ENCODE measurements at regions not wholly inside any gene's neighbourhood (a gene's known extent, or its start where the extent isn't known, plus 50 kb on each side); places are given as distances from the start of the nearest gene placed in this dataset.

DNA sequence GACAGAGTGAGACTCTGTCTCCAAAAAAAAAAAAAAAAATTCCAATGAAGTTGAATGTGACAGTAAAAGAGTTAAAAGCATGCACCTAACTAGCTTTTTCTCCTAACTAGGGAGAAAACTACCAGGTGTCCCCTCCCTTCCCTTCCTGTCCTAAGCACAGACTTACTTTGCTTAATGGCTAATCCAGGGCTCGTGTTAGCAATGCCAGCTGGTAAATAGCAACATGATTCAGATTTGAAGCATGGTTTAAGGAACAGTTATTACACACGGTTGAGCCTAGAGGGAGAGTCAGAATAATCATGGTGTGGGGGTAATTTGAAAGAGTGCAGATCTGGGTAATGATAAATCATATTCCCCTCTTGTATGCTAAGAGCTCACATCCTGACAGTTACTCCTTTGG lies 338.3 kb downstream of the STIM2 start:
- ATAC-seq (no peak), DNase-seq (ENCODE audit: low spot score) (no peak)
- Histone ChIP-seq H3K27ac (ENCODE audit: low read depth) (no peak overlapping the region), H3K9me2 (ENCODE audit: insufficient read depth) (no peaks in the 10 kb centered on the region; the same call in 1 of the 2 replicates), H3K4me3 (no peak overlapping the region), H3F3A (replicated peaks; ENCODE audit: low read depth) (no peaks in the 10 kb centered on the region), H3K4me1 (ENCODE audit: insufficient read depth) (no peaks in the 10 kb centered on the region), H4K20me1 (replicated peaks; ENCODE audit: insufficient read depth) (no peaks in the 10 kb centered on the region), H3K79me2 (replicated peaks; ENCODE audit: insufficient read depth) (no peaks in the 10 kb centered on the region), H3K4me2 (no peak overlapping the region), H2AFZ (no peak overlapping the region), H3K27me3 (ENCODE audit: insufficient read depth) (no peaks in the 10 kb centered on the region), H3K36me3 (ENCODE audit: insufficient read depth) (no peaks in the 10 kb centered on the region)
- Mint-ChIP-seq H3K27me3 (ENCODE audit: insufficient read depth, low read depth, poor library complexity) (peaks cover 4% of the 10 kb centered on the region), H3K4me3 (no peak overlapping the region), H3K4me1 (no peaks in the 10 kb centered on the region), H3K9me3 (no peaks in the 10 kb centered on the region), H3K27ac (no peak overlapping the region), H3K36me3 (ENCODE audit: low read depth) (no peaks in the 10 kb centered on the region)
- no peak for TF ChIP-seq ZNF114 (CRISPR knock-in tag; IDR thresholded peaks at IDR 0.05)
- TF ChIP-seq POLR2AphosphoS5 (IDR thresholded peaks at IDR 0.05; ENCODE audit: low read depth), result no peak
- no peak for TF ChIP-seq STAT1 (IDR thresholded peaks at IDR 0.05; ENCODE audit: unreplicated experiment)
- TF ChIP-seq ZNF331 (CRISPR knock-in tag; IDR thresholded peaks at IDR 0.05; ENCODE audit: low read depth), result no peak
- TF ChIP-seq, protein P1, sequence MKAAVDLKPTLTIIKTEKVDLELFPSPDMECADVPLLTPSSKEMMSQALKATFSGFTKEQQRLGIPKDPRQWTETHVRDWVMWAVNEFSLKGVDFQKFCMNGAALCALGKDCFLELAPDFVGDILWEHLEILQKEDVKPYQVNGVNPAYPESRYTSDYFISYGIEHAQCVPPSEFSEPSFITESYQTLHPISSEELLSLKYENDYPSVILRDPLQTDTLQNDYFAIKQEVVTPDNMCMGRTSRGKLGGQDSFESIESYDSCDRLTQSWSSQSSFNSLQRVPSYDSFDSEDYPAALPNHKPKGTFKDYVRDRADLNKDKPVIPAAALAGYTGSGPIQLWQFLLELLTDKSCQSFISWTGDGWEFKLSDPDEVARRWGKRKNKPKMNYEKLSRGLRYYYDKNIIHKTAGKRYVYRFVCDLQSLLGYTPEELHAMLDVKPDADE (IDR thresholded peaks at IDR 0.05), result no peak

DNA sequence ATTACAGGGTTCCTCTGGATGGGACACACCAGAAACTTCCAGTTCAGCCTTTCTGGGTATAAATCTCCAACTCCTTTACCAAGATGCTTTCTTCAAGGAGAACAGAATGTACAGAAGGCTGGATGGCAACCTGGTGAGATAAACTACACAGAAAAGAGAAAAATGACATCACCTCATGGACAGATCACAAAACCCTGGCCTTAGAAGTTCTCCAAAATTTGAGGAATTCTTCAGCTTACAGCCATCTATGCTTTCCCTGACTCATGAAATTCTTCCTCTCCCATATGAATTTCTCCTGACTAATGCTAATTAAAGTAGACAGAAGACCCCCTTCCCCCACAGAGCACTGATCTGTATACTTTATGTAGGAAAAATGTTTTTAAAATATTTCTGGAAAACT lies 345.4 kb downstream of the STIM2 start:
- peak overlapping the region; percentile 51 for H3K4me2 ChIP-seq
- H3K9me3 Mint-ChIP-seq, result no peaks in the 10 kb centered on the region
- no peak overlapping the region for H3K27ac Mint-ChIP-seq
- ATAC-seq (no peak), DNase-seq (ENCODE audit: low spot score) (no peak)
- TF ChIP-seq, protein P2, sequence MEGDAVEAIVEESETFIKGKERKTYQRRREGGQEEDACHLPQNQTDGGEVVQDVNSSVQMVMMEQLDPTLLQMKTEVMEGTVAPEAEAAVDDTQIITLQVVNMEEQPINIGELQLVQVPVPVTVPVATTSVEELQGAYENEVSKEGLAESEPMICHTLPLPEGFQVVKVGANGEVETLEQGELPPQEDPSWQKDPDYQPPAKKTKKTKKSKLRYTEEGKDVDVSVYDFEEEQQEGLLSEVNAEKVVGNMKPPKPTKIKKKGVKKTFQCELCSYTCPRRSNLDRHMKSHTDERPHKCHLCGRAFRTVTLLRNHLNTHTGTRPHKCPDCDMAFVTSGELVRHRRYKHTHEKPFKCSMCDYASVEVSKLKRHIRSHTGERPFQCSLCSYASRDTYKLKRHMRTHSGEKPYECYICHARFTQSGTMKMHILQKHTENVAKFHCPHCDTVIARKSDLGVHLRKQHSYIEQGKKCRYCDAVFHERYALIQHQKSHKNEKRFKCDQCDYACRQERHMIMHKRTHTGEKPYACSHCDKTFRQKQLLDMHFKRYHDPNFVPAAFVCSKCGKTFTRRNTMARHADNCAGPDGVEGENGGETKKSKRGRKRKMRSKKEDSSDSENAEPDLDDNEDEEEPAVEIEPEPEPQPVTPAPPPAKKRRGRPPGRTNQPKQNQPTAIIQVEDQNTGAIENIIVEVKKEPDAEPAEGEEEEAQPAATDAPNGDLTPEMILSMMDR (conservative IDR thresholded peaks at IDR 0.05; ENCODE audit: low read depth in 2 of 2), result no peak
- no peak for TF ChIP-seq STAT1 (IDR thresholded peaks at IDR 0.05; ENCODE audit: unreplicated experiment)
- no peak for TF ChIP-seq ZNF114 (CRISPR knock-in tag; IDR thresholded peaks at IDR 0.05)
- TF ChIP-seq EZH2 (IDR thresholded peaks at IDR 0.05; ENCODE audit: low read depth, unreplicated experiment), result no peak
- no peak for TF ChIP-seq ZNF331 (CRISPR knock-in tag; IDR thresholded peaks at IDR 0.05; ENCODE audit: low read depth)
- TF ChIP-seq, protein P3, sequence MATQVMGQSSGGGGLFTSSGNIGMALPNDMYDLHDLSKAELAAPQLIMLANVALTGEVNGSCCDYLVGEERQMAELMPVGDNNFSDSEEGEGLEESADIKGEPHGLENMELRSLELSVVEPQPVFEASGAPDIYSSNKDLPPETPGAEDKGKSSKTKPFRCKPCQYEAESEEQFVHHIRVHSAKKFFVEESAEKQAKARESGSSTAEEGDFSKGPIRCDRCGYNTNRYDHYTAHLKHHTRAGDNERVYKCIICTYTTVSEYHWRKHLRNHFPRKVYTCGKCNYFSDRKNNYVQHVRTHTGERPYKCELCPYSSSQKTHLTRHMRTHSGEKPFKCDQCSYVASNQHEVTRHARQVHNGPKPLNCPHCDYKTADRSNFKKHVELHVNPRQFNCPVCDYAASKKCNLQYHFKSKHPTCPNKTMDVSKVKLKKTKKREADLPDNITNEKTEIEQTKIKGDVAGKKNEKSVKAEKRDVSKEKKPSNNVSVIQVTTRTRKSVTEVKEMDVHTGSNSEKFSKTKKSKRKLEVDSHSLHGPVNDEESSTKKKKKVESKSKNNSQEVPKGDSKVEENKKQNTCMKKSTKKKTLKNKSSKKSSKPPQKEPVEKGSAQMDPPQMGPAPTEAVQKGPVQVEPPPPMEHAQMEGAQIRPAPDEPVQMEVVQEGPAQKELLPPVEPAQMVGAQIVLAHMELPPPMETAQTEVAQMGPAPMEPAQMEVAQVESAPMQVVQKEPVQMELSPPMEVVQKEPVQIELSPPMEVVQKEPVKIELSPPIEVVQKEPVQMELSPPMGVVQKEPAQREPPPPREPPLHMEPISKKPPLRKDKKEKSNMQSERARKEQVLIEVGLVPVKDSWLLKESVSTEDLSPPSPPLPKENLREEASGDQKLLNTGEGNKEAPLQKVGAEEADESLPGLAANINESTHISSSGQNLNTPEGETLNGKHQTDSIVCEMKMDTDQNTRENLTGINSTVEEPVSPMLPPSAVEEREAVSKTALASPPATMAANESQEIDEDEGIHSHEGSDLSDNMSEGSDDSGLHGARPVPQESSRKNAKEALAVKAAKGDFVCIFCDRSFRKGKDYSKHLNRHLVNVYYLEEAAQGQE (IDR thresholded peaks at IDR 0.05; ENCODE audit: unreplicated experiment), result no peak
- no peak for TF ChIP-seq EZH2phosphoT487 (IDR thresholded peaks at IDR 0.05; ENCODE audit: unreplicated experiment)
- H3K79me2 ChIP-seq (replicated peaks; ENCODE audit: insufficient read depth), result no peaks in the 10 kb centered on the region
- no peak overlapping the region for H3K4me3 Mint-ChIP-seq
- H3K4me3 ChIP-seq, result no peak overlapping the region
- H3K36me3 Mint-ChIP-seq (ENCODE audit: low read depth), result no peaks in the 10 kb centered on the region
- peaks cover 4% of the 10 kb centered on the region for H3K27me3 Mint-ChIP-seq (ENCODE audit: insufficient read depth, low read depth, poor library complexity)
- no peaks in the 10 kb centered on the region for H3K36me3 ChIP-seq (ENCODE audit: insufficient read depth)
- H3F3A ChIP-seq (replicated peaks; ENCODE audit: low read depth), result no peaks in the 10 kb centered on the region
- H2AFZ ChIP-seq, result no peak overlapping the region
- H3K9me2 ChIP-seq (ENCODE audit: insufficient read depth), result no peaks in the 10 kb centered on the region; the same call in 1 of the 2 replicates
- H4K20me1 ChIP-seq (replicated peaks; ENCODE audit: insufficient read depth), result no peaks in the 10 kb centered on the region; the same call in 1 of the 2 replicates
- peaks cover 20% of the 10 kb centered on the region for H3K4me1 Mint-ChIP-seq
- H3K27me3 ChIP-seq (ENCODE audit: insufficient read depth), result no peaks in the 10 kb centered on the region
- H3K4me1 ChIP-seq (ENCODE audit: insufficient read depth), result peaks cover 15% of the 10 kb centered on the region
- H3K27ac ChIP-seq (ENCODE audit: low read depth), result no peak overlapping the region
